Endothelial cell of umbilical vein (primary cell): ENCODE measurements at regions not wholly inside any gene's neighbourhood (a gene's known extent, or its start where the extent isn't known, plus 50 kb on each side); places are given as distances from the start of the nearest gene placed in this dataset.

Source experiments
- BruUV-seq: library from RNA; stranded (reverse); fragments of 400-500 nt; replicated peaks from 2 replicates; lab custom pipeline; 2021; lab: Mats Ljungman, UMichigan
- CTCF ChIA-PET: fragments of 300-600, 350-600 bp; sonication (Branson Sonifier 250); formaldehyde crosslinking; loops from one replicate; lab custom pipeline; 2021; ENCODE audit warnings: antibody characterized with exemption, inconsistent platforms; lab: Charles Lee
- POLR2A ChIA-PET: fragments of 300-600, 350-600 bp; sonication (Branson Sonifier 250); formaldehyde crosslinking; loops from one replicate; lab custom pipeline; 2021; ENCODE audit warnings: antibody characterized with exemption, inconsistent platforms; lab: Charles Lee
- DNase-seq: peaks from one replicate; pipeline ENCODE4 v3.0.0-alpha.2; 2011; ENCODE audit warnings: low read depth, low spot score
- FAIRE-seq: peaks from 2 replicates; lab custom pipeline; 2011; peaks lifted over from hg19 to GRCh38; lab: Jason Lieb, UNC
- H2AFZ ChIP-seq: 2 replicates; pipeline ENCODE4 v1.6.0; 2012; ENCODE audit warnings: low read depth, low read length, control low read depth, inconsistent platforms
- H3K27ac ChIP-seq: 2 replicates; pipeline ENCODE4 v1.5.1; 2011; ENCODE audit warnings: low read depth, mild to moderate bottlenecking, control low read depth, low read length, moderate library complexity; ENCODE audit not compliant: insufficient read depth
- H3K27me3 ChIP-seq, 2 experiments: 2 replicates each; pipeline versions ENCODE4 v1.6.0 to v1.6.1; 2011; ENCODE audit warnings: low read length in 2 of 2, mixed read lengths in 1 of 2; ENCODE audit not compliant: control insufficient read depth in 2 of 2, insufficient read depth in 2 of 2
- H3K36me3 ChIP-seq, 2 experiments: 2 replicates in 1 of 2; 3 replicates in 1 of 2; pipeline ENCODE4 v1.5.1; 2011; ENCODE audit warnings: low read length in 2 of 2, mild to moderate bottlenecking in 1 of 2, moderate library complexity in 1 of 2; ENCODE audit not compliant: control insufficient read depth in 2 of 2, insufficient read depth in 2 of 2; ENCODE audit errors: extremely low read depth in 1 of 2
- H3K4me1 ChIP-seq: 3 replicates; pipeline ENCODE4 v1.5.1; 2011; ENCODE audit warnings: mild to moderate bottlenecking, low read length; ENCODE audit not compliant: control insufficient read depth, insufficient read depth; ENCODE audit errors: extremely low read depth
- H3K4me2 ChIP-seq: 2 replicates; pipeline ENCODE4 v1.6.1; 2011; ENCODE audit warnings: low read length, control low read depth, mixed read lengths; ENCODE audit not compliant: insufficient read depth
- H3K4me3 ChIP-seq, 3 experiments: fragments of 200-600 bp in 1 of 3; sonication (generic), shearing (Covaris generic) in 1 of 3; replicated peaks in 1 of 3; 2 replicates each; pipeline ENCODE4 v1.5.1; 2011 to 2016; ENCODE audit warnings: control low read depth in 3 of 3, low read length in 3 of 3, mild to moderate bottlenecking in 2 of 3, inconsistent platforms in 1 of 3, low read depth in 1 of 3, moderate library complexity in 1 of 3; ENCODE audit not compliant: insufficient read depth in 1 of 3
- H3K79me2 ChIP-seq: 2 replicates; pipeline ENCODE4 v1.6.0; 2012; ENCODE audit warnings: low read length, inconsistent platforms; ENCODE audit not compliant: control insufficient read depth, insufficient read depth
- H3K9ac ChIP-seq: replicated peaks from 2 replicates; pipeline ENCODE3; 2011; ENCODE audit warnings: low read length, control low read depth; ENCODE audit not compliant: insufficient read depth; ENCODE audit errors: extremely low read depth
- H3K9me1 ChIP-seq: replicated peaks from 3 replicates; pipeline ENCODE4 v1.6.0; 2011; ENCODE audit warnings: mild to moderate bottlenecking, low read length; ENCODE audit not compliant: control insufficient read depth, insufficient read depth; ENCODE audit errors: extremely low read depth
- H3K9me3 ChIP-seq: replicated peaks from 2 replicates; pipeline ENCODE4 v1.5.1; 2012; ENCODE audit warnings: low read length, inconsistent platforms; ENCODE audit not compliant: control insufficient read depth, insufficient read depth
- H4K20me1 ChIP-seq: replicated peaks from 2 replicates; pipeline ENCODE3; 2011; ENCODE audit warnings: mild to moderate bottlenecking, low read length; ENCODE audit not compliant: control insufficient read depth, insufficient read depth; ENCODE audit errors: extremely low read depth
- EZH2 ChIP-seq: IDR thresholded peaks from 2 replicates; pipeline ENCODE4 v1.6.1; 2012; ENCODE audit warnings: borderline replicate concordance, low read depth, mild to moderate bottlenecking, moderate library complexity, low read length, inconsistent platforms; ENCODE audit not compliant: severe bottlenecking
- FOS ChIP-seq: IDR thresholded peaks from 2 replicates; pipeline ENCODE4 v1.6.1; 2011; ENCODE audit warnings: mild to moderate bottlenecking, low read length, moderate library complexity, borderline replicate concordance; ENCODE audit not compliant: insufficient read depth
- GATA2 ChIP-seq: IDR thresholded peaks from 2 replicates; pipeline ENCODE4 v1.7.0; 2011; ENCODE audit warnings: low read depth, mild to moderate bottlenecking, moderate library complexity, mixed read lengths, low read length; ENCODE audit not compliant: insufficient read length, insufficient read depth
- JUN ChIP-seq: IDR thresholded peaks from 2 replicates; pipeline ENCODE4 v1.6.1; 2011; ENCODE audit warnings: borderline replicate concordance, low read depth; ENCODE audit not compliant: insufficient read length, insufficient read depth
- MYC ChIP-seq: IDR thresholded peaks from one replicate; pipeline ENCODE4 v1.6.1; 2011; ENCODE audit warnings: mild to moderate bottlenecking, low read depth, low read length
- POLR2A ChIP-seq: IDR thresholded peaks from 2 replicates; pipeline ENCODE4 v1.6.1; 2012; ENCODE audit warnings: low read depth, mild to moderate bottlenecking, control low read depth, low read length
- POLR2AphosphoS5 ChIP-seq: IDR thresholded peaks from 2 replicates; pipeline ENCODE4 v1.6.1; 2012; ENCODE audit warnings: low read depth, mild to moderate bottlenecking, control low read depth, low read length, moderate library complexity; ENCODE audit not compliant: insufficient read depth
- dilution Hi-C: fragments of 300-500 bp; cut with MboI; formaldehyde crosslinking; loops from one replicate; pipeline ENCODE4 v1.15.0; 2019; ENCODE audit warnings: low sequenced_read_pairs; ENCODE audit not compliant: extremely low pct_ligation_motif_present
- intact Hi-C: fragments of 100-400 bp; cut with micrococcal nuclease; formaldehyde crosslinking; loops from one replicate; pipeline ENCODE4 v1.10.0; 2022
- TF ChIP-seq, protein P1 (sequence below): IDR thresholded peaks from 2 replicates; pipeline ENCODE4 v1.6.1; 2011; ENCODE audit not compliant: insufficient read depth, insufficient read length
- TF ChIP-seq, protein P2 (sequence below), 2 donors: IDR thresholded peaks; 1 replicate in 1 of 2; 2 replicates in 1 of 2; pipeline ENCODE4 v1.5.1; 2011; ENCODE audit warnings: low read length in 2 of 2, mild to moderate bottlenecking in 2 of 2, moderate library complexity in 2 of 2, control low read depth in 1 of 2, inconsistent platforms in 1 of 2, low read depth in 1 of 2; ENCODE audit not compliant: insufficient read depth in 1 of 2; ENCODE audit errors: extremely low read depth in 1 of 2

DNA sequence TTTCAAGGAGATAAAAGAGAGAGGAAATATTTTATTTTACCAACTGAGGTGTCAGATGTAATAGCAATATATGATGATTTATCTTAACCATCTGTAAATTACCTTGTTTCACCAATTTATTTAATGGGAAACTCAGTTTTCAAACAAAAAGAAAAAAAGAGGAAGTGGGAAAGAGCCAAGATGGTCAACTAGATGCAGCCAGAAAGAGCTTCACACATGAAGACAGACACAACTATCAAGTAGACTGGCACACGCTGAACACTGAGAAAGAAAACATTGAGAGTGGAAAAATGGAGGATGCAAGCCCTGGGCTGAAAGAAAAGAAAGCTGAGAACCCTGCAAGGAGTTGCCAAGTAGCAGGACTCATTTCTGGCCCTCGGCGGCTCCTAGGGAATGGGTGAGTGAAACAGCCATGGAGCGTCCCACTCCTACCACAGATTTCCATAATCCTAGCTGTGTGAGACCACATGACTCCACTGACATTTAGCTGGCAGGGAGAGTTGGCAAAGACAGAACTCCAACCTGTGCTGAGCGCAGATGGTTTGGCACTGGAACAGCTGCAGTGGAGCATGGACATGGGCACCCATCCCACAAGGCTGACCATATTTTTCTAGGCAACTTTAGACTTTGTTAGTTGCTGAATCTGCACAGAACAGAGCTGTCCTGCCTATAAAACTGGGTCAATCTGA is 409.3 kb downstream of the FAM47B start:
- BruUV-seq, result no TSS peak
- H3K4me2 ChIP-seq, result no peak overlapping the region
- H3K9me3 ChIP-seq, result no peaks in the 10 kb centered on the region
- H3K4me1 ChIP-seq, result no peaks in the 10 kb centered on the region
- no peak for TF ChIP-seq POLR2AphosphoS5
- TF ChIP-seq, protein P1, sequence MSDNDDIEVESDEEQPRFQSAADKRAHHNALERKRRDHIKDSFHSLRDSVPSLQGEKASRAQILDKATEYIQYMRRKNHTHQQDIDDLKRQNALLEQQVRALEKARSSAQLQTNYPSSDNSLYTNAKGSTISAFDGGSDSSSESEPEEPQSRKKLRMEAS, result no peak
- no peak for TF ChIP-seq FOS
- H3K79me2 ChIP-seq, result no peaks in the 10 kb centered on the region
- H3K9ac ChIP-seq, result no peak overlapping the region
- no peaks in the 10 kb centered on the region for H4K20me1 ChIP-seq
- no peak overlapping the region for H2AFZ ChIP-seq
- H3K9me1 ChIP-seq, result no peaks in the 10 kb centered on the region
- no peak overlapping the region for H3K4me3 ChIP-seq
- dilution Hi-C loops, result no loop called here
- FAIRE-seq, result no peak
- H3K27ac ChIP-seq, result no peak overlapping the region
- H3K27me3 ChIP-seq, result no peaks in the 10 kb centered on the region
- CTCF ChIA-PET, result no interaction called here
- H3K36me3 ChIP-seq, result no peaks in the 10 kb centered on the region
- DNase-seq, result no peak
- intact Hi-C loops, result no loop called here
- POLR2A ChIA-PET, result no interaction called here

DNA sequence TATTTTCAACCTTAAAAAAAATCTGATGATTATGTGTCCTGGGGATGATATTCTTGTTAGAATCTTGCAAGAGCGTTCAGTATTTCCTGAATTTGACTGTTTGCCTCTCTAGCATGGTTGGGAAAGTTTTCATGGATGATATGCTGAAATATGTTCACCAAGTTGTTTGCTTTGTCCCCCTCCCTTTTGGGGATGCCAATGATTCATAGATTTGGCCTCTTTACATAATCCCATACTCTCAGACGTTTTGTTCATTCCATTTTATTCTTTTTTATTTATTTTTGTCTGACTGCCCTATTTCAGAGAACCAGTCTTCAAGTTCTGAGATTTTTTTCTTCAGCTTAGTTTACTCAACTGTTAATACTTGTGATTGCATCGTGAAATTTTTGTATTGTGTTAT is 415.1 kb downstream of the FAM47B start:
- no peaks in the 10 kb centered on the region for H3K79me2 ChIP-seq
- TF ChIP-seq FOS, result no peak
- TF ChIP-seq, protein P2, sequence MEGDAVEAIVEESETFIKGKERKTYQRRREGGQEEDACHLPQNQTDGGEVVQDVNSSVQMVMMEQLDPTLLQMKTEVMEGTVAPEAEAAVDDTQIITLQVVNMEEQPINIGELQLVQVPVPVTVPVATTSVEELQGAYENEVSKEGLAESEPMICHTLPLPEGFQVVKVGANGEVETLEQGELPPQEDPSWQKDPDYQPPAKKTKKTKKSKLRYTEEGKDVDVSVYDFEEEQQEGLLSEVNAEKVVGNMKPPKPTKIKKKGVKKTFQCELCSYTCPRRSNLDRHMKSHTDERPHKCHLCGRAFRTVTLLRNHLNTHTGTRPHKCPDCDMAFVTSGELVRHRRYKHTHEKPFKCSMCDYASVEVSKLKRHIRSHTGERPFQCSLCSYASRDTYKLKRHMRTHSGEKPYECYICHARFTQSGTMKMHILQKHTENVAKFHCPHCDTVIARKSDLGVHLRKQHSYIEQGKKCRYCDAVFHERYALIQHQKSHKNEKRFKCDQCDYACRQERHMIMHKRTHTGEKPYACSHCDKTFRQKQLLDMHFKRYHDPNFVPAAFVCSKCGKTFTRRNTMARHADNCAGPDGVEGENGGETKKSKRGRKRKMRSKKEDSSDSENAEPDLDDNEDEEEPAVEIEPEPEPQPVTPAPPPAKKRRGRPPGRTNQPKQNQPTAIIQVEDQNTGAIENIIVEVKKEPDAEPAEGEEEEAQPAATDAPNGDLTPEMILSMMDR (IDR thresholded peaks at IDR 0.05; ENCODE audit: extremely low read depth in 1 of 2, insufficient read depth in 1 of 2, low read depth in 1 of 2, low read length in 2 of 2), result no peak
- TF ChIP-seq, protein P1, result no peak
- TF ChIP-seq GATA2, result no peak
- no peak for TF ChIP-seq MYC
- no peak for TF ChIP-seq EZH2
- no peak for TF ChIP-seq POLR2AphosphoS5
- TF ChIP-seq JUN, result no peak
- TF ChIP-seq POLR2A, result no peak
- BruUV-seq, result no TSS peak
- dilution Hi-C loops (no loop called here), intact Hi-C loops (no loop called here)
- H3K4me1 ChIP-seq, result no peaks in the 10 kb centered on the region
- no peak for FAIRE-seq
- no peaks in the 10 kb centered on the region for H4K20me1 ChIP-seq
- H3K9ac ChIP-seq, result no peak overlapping the region
- H3K27ac ChIP-seq, result no peak overlapping the region
- H3K4me3 ChIP-seq, result no peak overlapping the region
- CTCF ChIA-PET, result no interaction called here
- POLR2A ChIA-PET, result no interaction called here
- no peak overlapping the region for H3K4me2 ChIP-seq
- H3K36me3 ChIP-seq, result no peaks in the 10 kb centered on the region
- no peaks in the 10 kb centered on the region for H3K27me3 ChIP-seq
- H2AFZ ChIP-seq, result no peak overlapping the region
- no peak for DNase-seq
- H3K9me1 ChIP-seq, result no peaks in the 10 kb centered on the region
- no peaks in the 10 kb centered on the region for H3K9me3 ChIP-seq
